NB4 (cell line): ENCODE measurements at regions not wholly inside any gene's neighbourhood (a gene's known extent, or its start where the extent isn't known, plus 50 kb on each side); places are given as distances from the start of the nearest gene placed in this dataset.

Experiments used
- CTCF ChIP-seq: IDR thresholded peaks from one replicate; pipeline ENCODE4 v1.5.1; 2012; ENCODE audit warnings: low read depth, low read length
- POLR2A ChIP-seq: IDR thresholded peaks from 2 replicates; pipeline ENCODE4 v1.6.1; 2011; ENCODE audit warnings: mild to moderate bottlenecking; ENCODE audit not compliant: insufficient read length; ENCODE audit errors: extremely low read depth

- peak; percentile 41 for TF ChIP-seq CTCF
- no peak for TF ChIP-seq POLR2A
These were observed 601.9 kb downstream of the HTR1B start for GRCh38 chr6:76861403-76861802.
